Panc1 (cell line): ENCODE measurements at regions not wholly inside any gene's neighbourhood (a gene's known extent, or its start where the extent isn't known, plus 50 kb on each side); places are given as distances from the start of the nearest gene placed in this dataset.

ENCODE experiments used
- ATAC-seq: fragments of 200-7000 bp; cut with Tn5 transposase; 2 replicates; pipeline ENCODE4 v1.9.1; 2020; ENCODE audit warnings: mild to moderate bottlenecking, moderate library complexity
- BruUV-seq: library from RNA; stranded (reverse); fragments of 400-500 nt; replicated peaks from 2 replicates; lab custom pipeline; 2021; lab: Mats Ljungman, UMichigan
- CTCF ChIA-PET: fragments of 300-600 bp; sonication (Branson Sonifier 250); formaldehyde crosslinking; loops from one replicate; lab custom pipeline; 2022; ENCODE audit warnings: antibody characterized with exemption; lab: Charles Lee
- POLR2A ChIA-PET: fragments of 300-600 bp; sonication (Branson Sonifier 250); formaldehyde crosslinking; loops from one replicate; lab custom pipeline; 2022; ENCODE audit warnings: antibody characterized with exemption; lab: Charles Lee
- DNase-seq: peaks from one replicate; pipeline ENCODE4 v3.0.0-alpha.2; 2010; ENCODE audit warnings: low read depth, low spot score
- H3K27ac ChIP-seq: 2 replicates; pipeline ENCODE4 v1.5.1; 2011; ENCODE audit warnings: mild to moderate bottlenecking, low read length, inconsistent platforms
- H3K27me3 ChIP-seq: fragments of 200-500 bp; sonication (Bioruptor generic); 2 replicates; pipeline ENCODE4 v1.6.0; 2014; ENCODE audit warnings: low read length, inconsistent platforms; ENCODE audit not compliant: control insufficient read depth, insufficient read depth
- H3K36me3 ChIP-seq: fragments of 200-500 bp; sonication (Bioruptor generic); 2 replicates; pipeline ENCODE4 v1.5.1; 2014; ENCODE audit warnings: inconsistent platforms, mild to moderate bottlenecking, low read length, moderate library complexity; ENCODE audit not compliant: control insufficient read depth, insufficient read depth
- H3K4me1 ChIP-seq: 2 replicates; pipeline ENCODE4 v1.5.1; 2011; ENCODE audit warnings: inconsistent platforms, mild to moderate bottlenecking, low read length, moderate library complexity; ENCODE audit not compliant: control insufficient read depth, insufficient read depth
- H3K4me3 ChIP-seq, 2 experiments: 2 replicates each; pipeline ENCODE4 v1.5.1; 2011 to 2012; ENCODE audit warnings: low read depth in 2 of 2, low read length in 2 of 2, mild to moderate bottlenecking in 2 of 2, inconsistent platforms in 1 of 2, moderate library complexity in 1 of 2
- H3K9me3 ChIP-seq: fragments of 200-500 bp; sonication (Bioruptor generic); 2 replicates; pipeline ENCODE4 v1.5.1; 2014; ENCODE audit warnings: low read depth, mild to moderate bottlenecking, inconsistent platforms, low read length, moderate library complexity; ENCODE audit not compliant: control insufficient read depth, insufficient read depth
- POLR2AphosphoS5 ChIP-seq: IDR thresholded peaks from 2 replicates; pipeline ENCODE4 v1.6.1; 2012; ENCODE audit warnings: mild to moderate bottlenecking, low read depth, low read length, moderate library complexity
- SIN3A ChIP-seq: IDR thresholded peaks from 2 replicates; pipeline ENCODE4 v1.6.1; 2012; ENCODE audit warnings: low read depth, mild to moderate bottlenecking, low read length, moderate library complexity, borderline replicate concordance; ENCODE audit not compliant: insufficient read depth
- TCF7L2 ChIP-seq: IDR thresholded peaks from 2 replicates; pipeline ENCODE4 v1.6.1; 2011; ENCODE audit warnings: mild to moderate bottlenecking, low read depth, low read length, inconsistent platforms
- in situ Hi-C: cut with HindIII; loops from 2 replicates; pipeline ENCODE4 v1.10.0; 2016; ENCODE audit warnings: low sequenced_read_pairs, low pct_unique_long_range_greater_than_20kb
- intact Hi-C: fragments of 100-400 bp; cut with micrococcal nuclease; formaldehyde crosslinking; loops from one replicate; pipeline ENCODE4 v1.10.0; 2022; ENCODE audit not compliant: unreplicated experiment
- TF ChIP-seq, protein P1 (sequence below): fragments of 450-650 bp; IDR thresholded peaks from 2 replicates; pipeline ENCODE4 v1.5.1; 2017; ENCODE audit warnings: mild to moderate bottlenecking
- TF ChIP-seq, protein P2 (sequence below), 2 experiments: IDR thresholded peaks; 2 replicates each; pipeline ENCODE4 v1.6.1; 2011 to 2012; ENCODE audit warnings: low read depth in 2 of 2, control low read depth in 1 of 2, low read length in 1 of 2, mild to moderate bottlenecking in 1 of 2, moderate library complexity in 1 of 2; ENCODE audit not compliant: insufficient read depth in 1 of 2

DNA sequence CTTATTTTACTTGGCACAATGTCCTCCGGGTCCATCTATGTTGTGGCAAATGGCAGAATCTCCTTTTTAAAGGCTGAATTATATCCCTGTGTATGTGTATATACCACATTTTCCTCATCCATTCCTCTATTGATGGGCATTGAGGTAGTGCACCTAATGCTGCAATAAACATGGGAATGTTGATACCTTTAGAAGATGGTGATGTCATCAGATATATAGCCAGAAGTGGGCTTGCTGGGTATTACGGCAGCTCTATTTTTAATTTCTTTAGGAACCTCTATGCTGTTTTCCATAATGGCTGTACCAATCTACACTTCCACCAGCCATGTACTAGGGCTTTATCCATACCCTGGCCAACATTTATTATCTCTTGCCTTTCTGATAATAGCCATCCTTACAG lies 315.7 kb downstream of the FOXA2 start:
- no TSS peak for BruUV-seq
- Histone ChIP-seq H3K27ac (no peak overlapping the region), H3K9me3 (no peaks in the 10 kb centered on the region), H3K4me3 (no peak overlapping the region), H3K36me3 (no peaks in the 10 kb centered on the region), H3K27me3 (no peaks in the 10 kb centered on the region), H3K4me1 (no peaks in the 10 kb centered on the region)
- in situ Hi-C loops: no loop called here
- TF ChIP-seq TCF7L2 (no peak), SIN3A (no peak), POLR2AphosphoS5 (no peak)
- TF ChIP-seq, protein P1, sequence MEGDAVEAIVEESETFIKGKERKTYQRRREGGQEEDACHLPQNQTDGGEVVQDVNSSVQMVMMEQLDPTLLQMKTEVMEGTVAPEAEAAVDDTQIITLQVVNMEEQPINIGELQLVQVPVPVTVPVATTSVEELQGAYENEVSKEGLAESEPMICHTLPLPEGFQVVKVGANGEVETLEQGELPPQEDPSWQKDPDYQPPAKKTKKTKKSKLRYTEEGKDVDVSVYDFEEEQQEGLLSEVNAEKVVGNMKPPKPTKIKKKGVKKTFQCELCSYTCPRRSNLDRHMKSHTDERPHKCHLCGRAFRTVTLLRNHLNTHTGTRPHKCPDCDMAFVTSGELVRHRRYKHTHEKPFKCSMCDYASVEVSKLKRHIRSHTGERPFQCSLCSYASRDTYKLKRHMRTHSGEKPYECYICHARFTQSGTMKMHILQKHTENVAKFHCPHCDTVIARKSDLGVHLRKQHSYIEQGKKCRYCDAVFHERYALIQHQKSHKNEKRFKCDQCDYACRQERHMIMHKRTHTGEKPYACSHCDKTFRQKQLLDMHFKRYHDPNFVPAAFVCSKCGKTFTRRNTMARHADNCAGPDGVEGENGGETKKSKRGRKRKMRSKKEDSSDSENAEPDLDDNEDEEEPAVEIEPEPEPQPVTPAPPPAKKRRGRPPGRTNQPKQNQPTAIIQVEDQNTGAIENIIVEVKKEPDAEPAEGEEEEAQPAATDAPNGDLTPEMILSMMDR: no peak
- TF ChIP-seq, protein P2, sequence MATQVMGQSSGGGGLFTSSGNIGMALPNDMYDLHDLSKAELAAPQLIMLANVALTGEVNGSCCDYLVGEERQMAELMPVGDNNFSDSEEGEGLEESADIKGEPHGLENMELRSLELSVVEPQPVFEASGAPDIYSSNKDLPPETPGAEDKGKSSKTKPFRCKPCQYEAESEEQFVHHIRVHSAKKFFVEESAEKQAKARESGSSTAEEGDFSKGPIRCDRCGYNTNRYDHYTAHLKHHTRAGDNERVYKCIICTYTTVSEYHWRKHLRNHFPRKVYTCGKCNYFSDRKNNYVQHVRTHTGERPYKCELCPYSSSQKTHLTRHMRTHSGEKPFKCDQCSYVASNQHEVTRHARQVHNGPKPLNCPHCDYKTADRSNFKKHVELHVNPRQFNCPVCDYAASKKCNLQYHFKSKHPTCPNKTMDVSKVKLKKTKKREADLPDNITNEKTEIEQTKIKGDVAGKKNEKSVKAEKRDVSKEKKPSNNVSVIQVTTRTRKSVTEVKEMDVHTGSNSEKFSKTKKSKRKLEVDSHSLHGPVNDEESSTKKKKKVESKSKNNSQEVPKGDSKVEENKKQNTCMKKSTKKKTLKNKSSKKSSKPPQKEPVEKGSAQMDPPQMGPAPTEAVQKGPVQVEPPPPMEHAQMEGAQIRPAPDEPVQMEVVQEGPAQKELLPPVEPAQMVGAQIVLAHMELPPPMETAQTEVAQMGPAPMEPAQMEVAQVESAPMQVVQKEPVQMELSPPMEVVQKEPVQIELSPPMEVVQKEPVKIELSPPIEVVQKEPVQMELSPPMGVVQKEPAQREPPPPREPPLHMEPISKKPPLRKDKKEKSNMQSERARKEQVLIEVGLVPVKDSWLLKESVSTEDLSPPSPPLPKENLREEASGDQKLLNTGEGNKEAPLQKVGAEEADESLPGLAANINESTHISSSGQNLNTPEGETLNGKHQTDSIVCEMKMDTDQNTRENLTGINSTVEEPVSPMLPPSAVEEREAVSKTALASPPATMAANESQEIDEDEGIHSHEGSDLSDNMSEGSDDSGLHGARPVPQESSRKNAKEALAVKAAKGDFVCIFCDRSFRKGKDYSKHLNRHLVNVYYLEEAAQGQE (IDR thresholded peaks at IDR 0.05; ENCODE audit: insufficient read depth in 1 of 2, low read depth in 2 of 2, low read length in 1 of 2): no peak
- ATAC-seq: no peak
- ChIA-PET CTCF (no interaction called here), POLR2A (no interaction called here)
- intact Hi-C loops: no loop called here
- DNase-seq: no peak

DNA sequence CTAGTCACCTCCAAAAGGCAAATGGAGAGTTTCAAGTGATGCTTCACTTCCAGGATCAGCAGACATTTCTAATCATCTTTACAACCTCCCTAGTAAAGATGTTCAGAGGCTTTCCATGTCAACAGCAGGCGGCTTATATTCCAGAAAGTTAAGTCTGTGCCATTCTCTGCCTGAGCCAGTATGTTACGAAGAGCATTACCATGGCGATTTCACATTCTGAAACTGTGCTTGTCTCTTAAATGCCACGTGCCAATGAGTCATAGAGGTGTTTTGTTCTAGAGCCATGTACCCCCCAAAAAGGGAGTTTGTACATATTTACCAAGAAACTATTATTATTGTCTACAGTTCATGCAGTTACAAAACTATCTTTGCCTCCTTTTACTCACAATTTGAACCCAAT lies 319.5 kb downstream of the FOXA2 start:
- ATAC-seq: no peak
- intact Hi-C loops: no loop called here

More for the DNA sequence above, 319.5 kb downstream of the FOXA2 start:
- no peaks in the 10 kb centered on the region for H3K4me1 ChIP-seq
- no peak overlapping the region for H3K27ac ChIP-seq
- no peaks in the 10 kb centered on the region for H3K36me3 ChIP-seq
- no peak overlapping the region for H3K4me3 ChIP-seq
- in situ Hi-C loops: no loop called here
- BruUV-seq: no TSS peak
- no peak for DNase-seq
- ChIA-PET CTCF (no interaction called here), POLR2A (no interaction called here)
- no peaks in the 10 kb centered on the region for H3K27me3 ChIP-seq
- TF ChIP-seq SIN3A (no peak), TCF7L2 (no peak), POLR2AphosphoS5 (no peak)
- TF ChIP-seq, protein P2 (IDR thresholded peaks at IDR 0.05; ENCODE audit: insufficient read depth in 1 of 2, low read depth in 2 of 2, low read length in 1 of 2): no peak
- TF ChIP-seq, protein P1: no peak
- no peaks in the 10 kb centered on the region for H3K9me3 ChIP-seq
